GM13977 (cell line): ENCODE measurements at regions not wholly inside any gene's neighbourhood (a gene's known extent, or its start where the extent isn't known, plus 50 kb on each side); places are given as distances from the start of the nearest gene placed in this dataset.
A peak's percentile ranks its signal among the peaks of the same experiment; 100 is the strongest.

Experiments
- DNase-seq: peaks from one replicate; pipeline ENCODE4 v3.0.0; 2012; ENCODE audit warnings: low spot score
- CTCF ChIP-seq: IDR thresholded peaks from 2 replicates; pipeline ENCODE4 v1.5.1; 2012; ENCODE audit warnings: mild to moderate bottlenecking, control low read depth; ENCODE audit not compliant: insufficient read depth; ENCODE audit errors: extremely low read depth, missing control alignments
- in situ Hi-C: fragments of 300-500 bp; cut with MboI; formaldehyde crosslinking; loops from one replicate; pipeline ENCODE4 v1.12.0; 2022; ENCODE audit warnings: low sequenced_read_pairs, low pct_unique_long_range_greater_than_20kb, mixed read lengths, inconsistent platforms; ENCODE audit not compliant: unreplicated experiment

GRCh38 chr14:54329082-54329695 is 67.6 kb upstream of the CDKN3 start:
- peak; percentile 61 for TF ChIP-seq CTCF
- DNase-seq, result peak; percentile 24
- in situ Hi-C loops, result loop anchor here (25.0 kb wide), 1 partner anchor 792 kb away; no protein-coding TSS in a partner anchor

GRCh38 chr14:54330876-54331275 is 65.9 kb upstream of the CDKN3 start:
- TF ChIP-seq CTCF, result no peak
- DNase-seq, result no peak
- in situ Hi-C loops, result loop anchor here (25.0 kb wide), 1 partner anchor 794 kb away; no protein-coding TSS in a partner anchor

GRCh38 chr14:54331516-54331915 is 65.3 kb upstream of the CDKN3 start:
- TF ChIP-seq CTCF, result no peak
- DNase-seq, result no peak
- in situ Hi-C loops, result loop anchor here (25.0 kb wide), 1 partner anchor 794 kb away; no protein-coding TSS in a partner anchor

GRCh38 chr14:54332490-54332889 is 64.3 kb upstream of the CDKN3 start:
- TF ChIP-seq CTCF, result no peak
- DNase-seq, result no peak
- in situ Hi-C loops, result loop anchor here (25.0 kb wide), 1 partner anchor 795 kb away; no protein-coding TSS in a partner anchor

- TF ChIP-seq CTCF, result no peak
- in situ Hi-C loops, result loop anchor here (25.0 kb wide), 1 partner anchor 796 kb away; no protein-coding TSS in a partner anchor
- DNase-seq, result no peak
These were observed 63.3 kb upstream of the CDKN3 start for GRCh38 chr14:54333511-54333910.

- no peak for TF ChIP-seq CTCF
- in situ Hi-C loops, result loop anchor here (25.0 kb wide), 1 partner anchor 798 kb away; no protein-coding TSS in a partner anchor
- DNase-seq, result no peak
These were observed 61.1 kb upstream of the CDKN3 start for GRCh38 chr14:54335569-54336155.
